Endometrium (tissue), 2 donors: ENCODE measurements at regions not wholly inside any gene's neighbourhood (a gene's known extent, or its start where the extent isn't known, plus 50 kb on each side); places are given as distances from the start of the nearest gene placed in this dataset.
A peak's percentile ranks its signal among the peaks of the same experiment; 100 is the strongest.

Experiments used
- FAIRE-seq: peaks from 2 replicates; lab custom pipeline; 2012; peaks lifted over from hg19 to GRCh38; lab: Jason Lieb, UNC
- donor health status: control.
- donor health status: control.

DNA sequence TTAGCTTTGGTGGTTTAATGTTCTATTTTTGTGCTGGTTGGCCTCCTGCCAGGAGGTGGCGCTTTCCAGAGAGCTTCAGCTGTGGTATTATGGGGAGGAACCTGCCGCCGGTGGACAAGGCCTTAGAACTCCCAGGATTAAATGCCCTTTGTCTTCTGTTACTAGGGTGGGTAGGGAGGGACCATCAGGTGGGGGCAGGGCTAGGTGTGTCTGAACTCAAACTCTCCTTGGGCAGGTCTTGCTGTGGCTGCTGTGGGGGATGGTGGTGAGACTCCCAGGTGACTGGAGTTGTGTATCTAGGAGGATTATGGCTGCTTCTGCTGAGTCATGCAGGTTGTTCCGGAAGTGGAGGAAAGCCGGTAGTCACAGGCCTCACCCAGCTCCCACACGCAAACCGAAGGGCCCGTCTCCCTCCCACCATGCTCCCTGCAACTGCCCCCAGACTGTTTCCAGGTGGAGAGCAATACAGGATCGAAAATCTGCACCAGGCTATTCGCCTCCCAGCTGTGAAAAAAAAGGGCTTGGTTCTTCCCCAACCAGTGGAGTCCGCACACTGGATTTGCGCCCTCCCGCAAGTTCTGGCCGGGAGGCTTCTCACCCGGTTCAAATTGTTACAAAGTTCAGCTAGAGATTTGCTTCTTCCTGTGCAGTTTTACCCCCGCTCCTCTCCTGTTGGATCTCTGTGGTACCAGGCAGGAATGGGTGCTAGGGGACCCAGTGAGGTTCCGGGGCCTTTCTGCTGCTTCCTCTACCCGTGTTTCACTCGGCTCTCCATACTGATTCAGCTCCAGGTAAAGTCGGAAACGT, 220.5 kb downstream of the CENPF start:
- FAIRE-seq, result no peak

DNA sequence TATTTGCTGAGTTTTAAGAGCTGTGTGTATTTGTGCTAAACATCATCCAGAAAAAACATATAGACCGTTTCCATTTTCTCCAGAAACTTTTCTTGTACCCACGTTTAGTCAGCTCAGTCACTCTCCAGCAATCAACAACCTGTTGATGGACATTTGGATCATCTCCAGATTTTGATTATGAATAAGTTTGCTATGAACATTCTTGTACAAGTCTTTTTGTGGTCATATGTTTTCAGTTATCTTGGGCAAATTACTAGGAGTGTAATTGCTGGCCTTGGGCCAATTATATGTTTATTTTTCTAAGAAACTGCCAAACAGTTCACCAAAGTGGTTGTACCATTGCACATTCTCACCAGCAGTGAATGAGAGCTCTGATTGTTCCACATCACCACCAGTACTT, 221.8 kb downstream of the CENPF start:
- no peak for FAIRE-seq

DNA sequence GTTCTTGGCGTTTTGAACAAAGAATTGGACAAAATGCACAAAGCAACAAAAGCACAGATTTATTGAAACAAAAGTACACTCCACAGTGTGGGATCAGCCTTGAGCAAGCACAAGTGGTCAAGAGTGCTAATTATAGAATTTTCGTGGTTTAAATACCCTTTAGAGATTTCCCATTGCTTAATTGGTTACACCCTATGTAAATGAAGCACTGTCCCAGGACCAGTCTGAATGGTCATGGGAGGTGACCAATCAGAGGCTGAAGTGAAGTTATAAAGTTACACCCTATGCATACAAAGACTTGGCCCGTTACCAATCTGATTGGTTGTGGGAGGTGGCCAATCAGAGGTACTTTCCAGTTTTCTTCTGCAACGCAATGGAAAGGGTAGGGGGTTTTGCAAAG, 223.6 kb downstream of the CENPF start:
- no peak for FAIRE-seq

DNA sequence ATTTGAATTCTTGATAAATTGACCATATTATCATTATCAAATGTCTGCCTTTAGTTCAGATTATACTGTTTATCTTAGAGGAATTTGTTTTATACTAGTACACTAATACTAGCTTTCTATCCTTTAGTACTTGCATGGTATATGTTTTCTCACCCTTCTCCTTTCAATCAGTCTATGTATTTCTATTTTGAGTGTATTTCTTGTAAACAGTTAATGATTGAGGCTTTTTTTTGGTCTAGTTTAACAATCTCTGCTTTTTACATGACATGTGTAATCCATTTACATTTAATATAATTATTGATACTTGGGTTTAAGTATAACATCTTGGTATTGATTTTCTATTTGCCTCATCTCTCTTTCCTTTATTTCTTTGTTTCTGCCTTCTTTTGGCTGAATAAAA, 224.9 kb downstream of the CENPF start:
- no peak for FAIRE-seq

DNA sequence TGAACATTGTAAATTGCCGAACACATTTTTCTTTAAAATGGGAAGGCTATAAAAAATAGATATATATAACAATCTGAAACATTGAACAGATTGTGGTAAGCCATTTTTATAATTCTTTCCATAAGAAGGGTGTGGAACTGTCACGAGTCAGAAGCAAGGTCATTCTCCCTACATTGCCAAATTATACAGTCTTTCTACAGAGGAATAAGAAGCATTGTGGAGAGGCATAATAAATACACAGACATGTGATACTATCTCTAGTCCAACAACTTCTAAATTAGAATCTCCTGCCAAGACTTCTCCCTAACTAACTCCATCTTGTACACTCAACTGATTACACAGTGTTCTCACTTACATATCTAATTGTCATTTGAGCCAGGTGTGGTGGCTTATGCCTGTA, 227.9 kb downstream of the CENPF start:
- FAIRE-seq, result peak; percentile 93

DNA sequence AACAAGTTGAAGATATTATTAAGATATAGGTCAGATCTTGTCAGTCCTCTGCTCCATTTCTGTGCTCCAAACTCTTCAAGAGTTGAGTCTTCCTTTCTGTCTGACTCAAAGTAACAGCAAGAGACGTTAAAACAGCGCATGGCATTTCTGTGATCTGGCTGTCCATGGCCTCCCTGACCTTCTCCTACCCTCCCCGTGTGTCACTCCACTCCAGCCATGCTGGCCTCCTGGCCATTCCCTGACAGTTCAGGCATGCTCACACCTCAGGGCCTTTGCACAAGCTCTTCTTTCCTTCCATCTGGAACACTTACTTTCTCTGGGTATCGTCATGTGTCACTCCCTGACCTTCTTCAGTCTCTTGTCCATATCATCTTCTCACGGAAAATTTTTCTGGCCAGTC, 229.0 kb downstream of the CENPF start:
- no peak for FAIRE-seq

DNA sequence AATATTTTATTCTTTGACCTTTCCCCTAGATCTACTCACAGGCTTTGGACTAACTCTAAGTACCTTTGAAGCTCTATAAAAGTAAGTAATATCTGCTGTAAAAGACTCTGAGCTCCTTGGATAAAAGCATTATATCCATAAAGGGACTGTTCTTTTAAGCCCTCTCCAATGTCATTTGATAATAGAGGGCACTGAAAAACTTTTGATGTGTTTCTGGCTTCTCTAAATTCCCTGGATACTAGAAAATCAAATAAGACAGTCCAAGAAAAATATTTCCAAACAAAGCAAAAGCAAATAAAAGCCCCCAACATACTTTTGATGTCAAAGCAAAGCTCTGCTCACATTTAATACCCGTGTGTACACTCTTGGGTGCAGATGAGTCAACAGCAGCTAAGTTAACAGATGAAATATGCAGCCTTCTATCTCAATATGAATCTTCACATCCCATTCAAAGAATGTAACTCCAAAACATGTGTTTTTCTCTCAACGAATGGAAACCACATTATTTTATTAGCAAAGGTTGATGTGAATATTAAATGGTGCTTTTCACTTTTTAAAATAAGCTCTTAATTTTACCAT, 230.3 kb downstream of the CENPF start:
- peak; percentile 98 for FAIRE-seq

DNA sequence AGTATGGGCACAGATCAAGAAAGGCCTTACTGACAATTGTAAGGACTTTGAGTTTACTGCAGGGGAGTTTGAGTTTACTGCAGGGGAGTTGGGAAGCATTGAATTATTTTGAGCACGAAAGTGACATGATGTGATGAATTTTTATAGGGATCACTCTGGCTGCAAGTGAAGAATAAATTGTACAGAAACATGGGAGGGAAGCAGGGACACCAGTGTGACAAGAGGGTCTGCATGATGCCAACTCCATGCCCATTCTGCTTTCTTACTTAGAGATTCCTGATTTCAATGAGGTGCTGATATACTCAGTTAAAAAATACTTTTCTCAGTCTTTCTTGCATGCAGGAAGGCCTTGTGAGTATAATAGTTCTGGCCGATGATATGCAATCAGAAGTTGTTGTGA, 234.4 kb downstream of the CENPF start:
- no peak for FAIRE-seq

DNA sequence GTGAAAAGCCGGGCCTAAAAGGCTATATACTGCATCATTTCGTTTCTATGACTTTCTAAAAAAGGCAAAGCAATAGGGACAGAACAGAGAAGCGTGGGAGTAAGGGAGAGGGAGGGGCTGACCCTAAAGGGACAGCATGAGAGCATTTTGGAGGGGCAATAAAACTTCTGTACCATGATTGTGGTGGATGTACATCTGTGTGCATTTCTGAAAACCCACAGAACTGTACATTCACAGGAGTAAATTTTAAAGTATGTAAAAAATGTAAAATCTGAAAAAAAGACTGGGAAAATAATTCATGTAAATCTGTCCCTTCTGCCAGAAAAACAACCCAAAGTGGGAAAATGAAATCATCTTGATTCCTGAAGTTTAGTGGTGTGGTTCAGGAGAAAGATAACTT, 235.4 kb downstream of the CENPF start:
- no peak for FAIRE-seq

DNA sequence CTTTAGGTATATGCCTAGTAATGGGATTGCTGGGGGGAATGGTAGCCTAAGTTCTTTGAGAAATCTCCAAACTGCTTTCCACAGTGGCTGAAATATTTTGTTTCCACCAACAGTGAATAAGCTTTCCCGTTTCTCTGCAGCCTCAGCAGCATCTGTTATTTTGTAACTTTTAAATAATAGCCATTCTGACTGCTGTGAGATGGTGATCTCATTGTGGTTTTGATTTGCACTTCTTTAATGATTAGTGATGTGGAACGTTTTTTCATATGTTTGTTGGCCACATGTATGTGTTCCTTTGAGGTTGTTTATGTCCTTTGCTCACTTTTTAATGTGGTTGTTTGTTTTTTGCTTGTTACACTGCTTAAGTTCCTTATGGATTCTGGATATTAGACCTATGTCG, 237.4 kb downstream of the CENPF start:
- FAIRE-seq, result no peak

DNA sequence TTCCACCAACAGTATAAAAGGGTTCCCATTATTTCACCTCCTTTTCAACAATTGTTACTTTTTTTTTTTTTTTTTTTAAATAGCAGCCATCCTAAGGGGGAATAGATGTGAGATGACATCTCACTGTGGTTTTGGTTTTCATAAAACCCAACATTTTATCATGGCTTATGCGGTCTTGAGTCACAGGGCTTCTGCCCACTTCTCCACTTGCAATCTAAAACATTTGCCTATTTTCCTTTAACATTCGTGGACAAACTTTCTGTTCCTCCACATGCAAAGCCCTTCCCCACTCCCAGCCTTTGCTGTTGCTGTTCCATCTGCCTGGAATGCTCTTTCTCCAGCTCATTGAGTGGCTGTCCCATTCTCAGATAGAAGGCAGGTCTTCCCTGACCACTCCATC, 239.7 kb upstream of the KCNK2 start:
- no peak for FAIRE-seq

DNA sequence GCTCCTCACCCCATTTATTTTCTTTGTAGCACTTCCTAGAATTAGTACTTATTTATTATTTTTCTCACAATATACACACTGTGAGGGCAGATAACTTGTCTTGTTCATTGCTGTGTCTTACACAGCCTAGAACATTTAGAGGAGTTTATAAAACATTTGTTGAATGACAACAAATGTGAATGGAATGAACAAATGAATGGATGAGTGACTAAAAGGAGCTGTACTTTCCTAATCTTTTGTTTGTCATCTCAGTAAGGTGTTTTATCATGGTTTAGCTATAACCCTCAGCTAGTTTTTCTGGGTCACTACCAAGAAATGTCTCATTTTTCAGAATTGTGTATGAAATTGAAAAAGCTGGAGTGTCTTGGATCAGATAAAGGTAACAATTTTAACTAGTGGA, 239.3 kb upstream of the KCNK2 start:
- FAIRE-seq, result no peak

DNA sequence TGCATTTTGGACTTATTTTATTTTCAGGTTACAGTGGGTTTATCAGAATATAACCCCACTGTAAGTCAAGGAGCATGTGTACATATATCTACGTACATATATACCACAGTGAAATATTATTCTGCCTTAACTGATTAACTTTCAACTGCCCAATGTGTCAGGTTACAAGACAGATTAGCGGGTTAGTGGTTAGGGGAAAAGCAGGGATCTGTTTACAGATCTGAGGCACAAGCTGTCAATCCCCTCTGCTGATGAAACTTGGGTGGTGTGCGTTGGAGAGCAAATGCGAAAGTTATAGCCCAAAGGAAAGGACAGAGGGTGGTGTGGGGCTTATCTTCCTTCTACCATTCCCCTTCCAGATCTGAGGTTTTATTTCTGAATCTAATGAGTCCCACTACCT, 238.2 kb upstream of the KCNK2 start:
- no peak for FAIRE-seq

DNA sequence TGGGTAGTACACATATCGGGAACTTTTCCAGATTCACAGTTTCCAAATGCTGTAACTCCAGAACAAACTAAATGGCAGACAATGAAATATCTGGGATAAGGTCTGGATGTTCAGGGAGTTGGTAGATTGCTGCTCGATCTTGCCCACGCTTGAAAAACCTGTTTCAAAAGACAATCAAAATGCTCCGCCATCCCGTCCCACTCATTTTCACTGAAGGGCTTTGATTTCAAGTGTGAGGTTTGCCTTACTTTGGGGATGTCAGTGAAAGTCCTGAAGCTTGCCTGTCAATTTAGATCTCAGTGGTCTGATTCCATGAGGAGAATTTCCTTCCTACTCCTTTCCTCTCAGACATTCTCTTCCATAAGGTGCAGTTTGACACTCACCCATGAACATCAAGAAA, 236.3 kb upstream of the KCNK2 start:
- FAIRE-seq, result no peak

DNA sequence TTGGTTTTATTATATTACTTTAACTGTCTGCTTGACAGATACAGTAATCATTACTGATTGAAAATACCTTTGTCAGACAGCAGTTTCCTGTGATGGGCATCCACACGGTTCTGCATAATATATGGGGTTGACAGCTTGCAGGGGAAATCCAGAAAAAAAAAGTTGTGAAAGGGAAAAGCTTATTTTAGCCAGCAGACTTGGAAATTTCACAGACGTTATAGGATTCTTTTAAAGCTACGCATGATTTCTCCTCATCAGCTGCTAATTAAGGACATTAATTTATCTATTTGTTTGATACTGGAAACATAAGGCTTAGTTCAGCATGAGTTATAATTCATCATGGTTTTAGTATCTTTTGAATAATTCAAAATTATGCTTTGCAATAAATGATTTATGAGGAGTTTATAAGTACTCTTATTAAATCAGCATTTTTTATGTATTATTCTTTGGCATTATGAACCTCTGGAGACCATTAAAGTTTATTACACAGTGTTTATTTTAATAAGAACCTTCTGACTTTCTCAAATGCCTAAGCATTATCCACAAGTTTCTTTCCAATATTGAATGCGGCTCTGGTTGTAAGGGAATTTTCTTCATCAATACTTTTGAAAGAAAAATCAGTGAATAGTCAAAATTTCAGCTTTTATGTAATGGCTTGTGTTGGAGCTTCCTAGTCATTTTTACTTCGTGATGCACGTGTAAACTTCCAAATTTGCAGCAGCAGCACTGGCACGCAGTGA, 235.3 kb upstream of the KCNK2 start:
- FAIRE-seq, result peak; percentile 78

DNA sequence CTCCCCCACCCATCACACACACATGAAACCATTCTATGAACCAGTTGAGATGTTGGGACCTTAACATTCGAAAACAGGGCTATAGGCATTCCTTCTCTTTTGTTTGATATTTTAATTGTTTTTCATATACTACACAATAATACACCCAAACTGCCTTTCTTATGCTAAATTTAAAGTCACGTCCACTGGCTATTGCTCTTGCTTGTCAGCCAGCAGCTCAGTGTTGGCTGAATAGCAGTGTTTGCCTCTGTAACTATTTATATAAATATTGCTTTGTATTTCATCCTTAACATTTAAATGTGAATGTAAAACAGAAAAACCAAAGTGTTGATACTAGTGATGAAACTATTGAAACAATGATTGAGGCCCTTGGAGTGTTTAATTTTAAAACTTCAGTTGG, 234.4 kb upstream of the KCNK2 start:
- FAIRE-seq, result no peak

DNA sequence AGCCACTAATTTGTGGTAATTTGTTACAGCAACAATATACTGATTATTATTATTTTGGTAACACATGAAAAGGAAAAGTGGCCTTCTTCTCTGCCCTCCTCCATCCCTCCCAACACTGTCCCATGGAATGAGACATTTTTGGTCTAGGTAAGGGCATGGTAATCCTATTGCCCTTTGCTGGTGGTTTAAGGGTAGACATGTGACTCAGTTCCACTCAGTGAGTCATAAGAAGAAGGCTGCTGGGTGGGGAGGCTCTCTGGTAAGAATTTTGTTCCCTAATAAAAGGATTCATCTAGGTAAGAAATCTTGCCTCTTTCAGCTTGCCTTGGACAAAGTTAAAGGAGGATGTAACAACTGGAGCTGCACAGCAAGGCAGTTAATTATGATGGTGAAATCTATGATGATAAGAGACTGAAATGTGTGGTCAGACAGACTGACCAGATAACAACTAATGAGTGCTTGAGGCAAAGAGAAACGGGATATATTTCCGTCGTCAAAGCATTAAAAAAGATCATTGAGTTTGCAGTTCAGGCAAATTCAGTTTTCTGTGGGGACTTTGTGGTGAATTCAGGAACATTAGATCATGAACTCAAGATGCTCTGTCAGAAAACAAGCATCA, 232.0 kb upstream of the KCNK2 start:
- FAIRE-seq, result no peak

DNA sequence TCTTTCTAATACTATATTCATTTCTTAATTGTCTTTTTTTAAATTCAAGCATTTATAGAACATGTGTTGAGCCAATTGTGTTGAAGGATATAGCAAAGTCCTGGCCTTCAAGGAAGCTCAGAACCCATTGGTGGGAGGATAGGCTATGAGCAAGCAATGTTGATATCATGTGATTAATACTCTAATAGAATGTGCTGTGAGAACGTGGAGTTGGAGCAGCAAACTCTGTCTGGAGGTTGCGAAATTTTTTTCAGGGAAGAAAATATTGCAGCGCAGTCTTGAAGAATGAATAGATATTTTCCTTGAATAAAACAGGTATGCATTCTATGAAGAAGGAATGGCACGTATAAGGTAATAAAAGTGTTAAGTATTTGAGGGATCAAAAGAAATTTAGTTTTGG, 229.2 kb upstream of the KCNK2 start:
- FAIRE-seq, result no peak

DNA sequence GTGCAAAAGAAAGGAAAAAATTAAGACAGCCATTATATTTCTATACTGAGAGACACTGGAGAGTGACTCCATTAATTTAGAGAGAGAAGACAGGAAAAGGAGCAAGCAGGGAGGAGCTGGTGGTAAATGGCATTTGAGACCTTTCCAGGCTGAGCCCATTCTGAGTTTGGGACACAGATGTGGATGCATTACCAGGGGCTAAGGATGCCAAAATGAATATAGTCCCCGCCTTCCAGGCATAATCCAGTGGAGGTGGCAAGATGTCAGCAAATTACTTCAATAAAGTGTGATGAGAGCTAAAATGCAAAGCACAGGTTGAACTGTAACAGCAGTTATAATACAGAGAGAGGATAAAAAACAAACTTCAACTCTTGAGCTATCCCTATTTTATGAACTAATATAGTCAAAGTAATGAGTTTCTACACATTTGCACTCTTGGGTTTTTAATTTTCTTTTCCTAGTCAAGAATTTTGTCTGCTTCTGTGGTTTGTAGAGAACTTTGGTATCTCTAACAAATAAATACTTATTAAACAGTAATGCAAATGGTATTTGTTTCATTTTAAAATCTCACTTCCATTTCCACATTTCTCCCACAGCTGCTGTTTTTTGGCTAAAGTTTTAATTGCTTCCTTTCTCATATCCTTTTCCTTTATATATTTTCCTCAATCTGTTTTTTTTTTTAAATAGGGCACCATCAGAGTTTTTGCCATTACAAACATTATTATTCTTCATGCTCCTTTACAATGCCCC, 228.2 kb upstream of the KCNK2 start:
- FAIRE-seq, result peak; percentile 15

DNA sequence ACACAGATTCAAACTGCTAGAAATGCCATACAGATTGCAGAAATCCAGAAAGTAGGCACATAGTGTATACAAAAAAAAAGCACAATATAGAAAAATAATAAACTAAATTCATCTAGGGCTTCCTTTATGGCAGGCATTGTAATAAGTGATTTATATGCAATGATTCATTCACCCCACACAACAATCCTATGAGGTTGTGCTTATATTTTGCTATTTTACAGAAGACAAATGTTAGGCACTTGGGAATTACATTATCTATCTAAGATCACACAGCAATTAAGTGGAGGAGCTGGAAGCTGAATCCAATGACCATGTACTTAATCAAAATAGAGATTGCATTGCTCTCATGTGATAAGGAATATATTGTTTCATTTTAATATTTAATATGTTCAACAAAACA, 225.7 kb upstream of the KCNK2 start:
- no peak for FAIRE-seq

DNA sequence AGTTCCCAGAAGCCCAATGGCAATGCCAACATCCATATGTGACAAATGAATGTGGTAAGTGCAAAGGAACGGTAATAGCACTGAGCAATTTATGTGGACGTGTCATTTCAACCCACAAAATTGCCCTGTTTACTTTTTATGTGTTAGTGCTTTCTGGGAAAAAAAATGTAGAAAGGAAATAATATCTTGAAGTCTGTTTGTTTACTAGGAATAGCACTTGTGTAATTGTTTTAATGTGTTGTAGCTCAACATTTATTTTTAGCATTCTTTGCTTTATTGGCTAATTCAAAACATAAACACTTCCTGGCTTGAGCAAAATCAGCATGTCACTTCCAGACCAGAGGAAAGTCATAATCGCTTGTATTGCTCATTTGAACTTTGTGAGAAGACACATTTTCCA, 224.8 kb upstream of the KCNK2 start:
- FAIRE-seq, result peak; percentile 98

DNA sequence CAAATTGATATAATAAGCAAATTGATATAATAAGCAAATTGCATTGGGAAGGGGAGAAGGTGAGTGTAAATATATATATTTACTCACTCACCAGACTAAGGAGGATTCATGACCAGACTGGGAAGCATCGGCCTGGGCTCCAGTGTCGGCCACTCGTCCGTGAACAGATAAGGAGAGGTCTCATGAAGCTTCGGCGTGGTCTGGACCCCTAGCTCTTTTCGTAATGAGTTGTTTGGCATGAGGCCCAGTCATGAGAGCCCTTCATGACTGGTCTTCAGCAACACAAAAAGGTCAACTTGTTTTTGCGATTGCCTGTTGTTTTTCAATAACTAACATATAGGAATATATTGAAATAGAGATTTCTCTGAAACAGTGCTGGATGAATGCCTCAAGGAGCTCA, 222.9 kb upstream of the KCNK2 start:
- FAIRE-seq, result no peak
